CD4-positive, alpha-beta T cell treated with Interleukin-4 for 4 hours (primary cell): ENCODE measurements at regions not wholly inside any gene's neighbourhood (a gene's known extent, or its start where the extent isn't known, plus 50 kb on each side); places are given as distances from the start of the nearest gene placed in this dataset.
"Not testable (repeated sequence)": the region's sequence is repeated elsewhere in the genome, so short reads cannot be mapped to it uniquely, and the experiment has no call there.

Experiments
- DNase-seq: peaks from one replicate; pipeline ENCODE4 v3.0.0-alpha.2; 2020

GRCh38 chr3:145517416-145517815, 643.6 kb downstream of the PLOD2 start:
- DNase-seq = not testable (repeated sequence)

- DNase-seq = no peak
Observed at GRCh38 chr3:145518639-145519038, 642.3 kb downstream of the PLOD2 start.

- DNase-seq = no peak
Observed at GRCh38 chr3:145519398-145520047, 641.5 kb downstream of the PLOD2 start.

GRCh38 chr3:145522179-145522578, 638.8 kb downstream of the PLOD2 start:
- DNase-seq = no peak

- no peak for DNase-seq
Observed at GRCh38 chr3:145522893-145523651, 637.9 kb downstream of the PLOD2 start.

GRCh38 chr3:145531548-145531947, 629.4 kb downstream of the PLOD2 start:
- no peak for DNase-seq

GRCh38 chr3:145533696-145534095, 627.3 kb downstream of the PLOD2 start:
- DNase-seq = no peak

GRCh38 chr3:145536461-145536860, 624.5 kb downstream of the PLOD2 start:
- DNase-seq = no peak

GRCh38 chr3:145550522-145550921, 610.5 kb downstream of the PLOD2 start:
- no peak for DNase-seq

- DNase-seq = no peak
Observed at GRCh38 chr3:145557405-145557804, 603.6 kb downstream of the PLOD2 start.

GRCh38 chr3:145578471-145578870, 582.5 kb downstream of the PLOD2 start:
- DNase-seq = no peak

- DNase-seq = no peak
Observed at GRCh38 chr3:145581694-145582093, 579.3 kb downstream of the PLOD2 start.

GRCh38 chr3:145604851-145605250, 556.1 kb downstream of the PLOD2 start:
- DNase-seq = no peak

GRCh38 chr3:145620002-145620401, 541.0 kb downstream of the PLOD2 start:
- no peak for DNase-seq

GRCh38 chr3:145620486-145620885, 540.5 kb downstream of the PLOD2 start:
- DNase-seq = no peak

GRCh38 chr3:145623349-145623748, 537.6 kb downstream of the PLOD2 start:
- DNase-seq = no peak

- no peak for DNase-seq
Observed at GRCh38 chr3:145628211-145628610, 532.8 kb downstream of the PLOD2 start.

- no peak for DNase-seq
Observed at GRCh38 chr3:145637105-145637504, 523.9 kb downstream of the PLOD2 start.

- DNase-seq = no peak
Observed at GRCh38 chr3:145639003-145639606, 521.9 kb downstream of the PLOD2 start.

- no peak for DNase-seq
Observed at GRCh38 chr3:145639875-145640274, 521.1 kb downstream of the PLOD2 start.

- no peak for DNase-seq
Observed at GRCh38 chr3:145648396-145648795, 512.6 kb downstream of the PLOD2 start.

GRCh38 chr3:145649368-145649887, 511.6 kb downstream of the PLOD2 start:
- DNase-seq = no peak

- DNase-seq = no peak
Observed at GRCh38 chr3:145650170-145650569, 510.8 kb downstream of the PLOD2 start.

GRCh38 chr3:145671121-145671520, 489.9 kb downstream of the PLOD2 start:
- no peak for DNase-seq
